KMS-11 (cell line): ENCODE measurements at regions not wholly inside any gene's neighbourhood (a gene's known extent, or its start where the extent isn't known, plus 50 kb on each side); places are given as distances from the start of the nearest gene placed in this dataset.

Source experiments
- H2AFZ ChIP-seq: fragments of 200-600 bp; sonication (generic); 2 replicates; pipeline ENCODE4 v1.6.1; 2016; ENCODE audit warnings: antibody characterized with exemption, mixed run types, low read depth
- H3K27ac ChIP-seq: fragments of 200-600 bp; sonication (generic); 2 replicates; pipeline ENCODE4 v1.6.1; 2016; ENCODE audit warnings: mild to moderate bottlenecking, mixed run types
- H3K27me3 ChIP-seq: fragments of 200-600 bp; sonication (generic); 2 replicates; pipeline ENCODE4 v1.6.1; 2017; ENCODE audit warnings: mild to moderate bottlenecking, low read depth, mixed run types, moderate library complexity; ENCODE audit not compliant: insufficient read depth
- H3K36me3 ChIP-seq: fragments of 200-600 bp; sonication (generic); 2 replicates; pipeline ENCODE4 v1.6.1; 2017; ENCODE audit warnings: mild to moderate bottlenecking, mixed run types; ENCODE audit not compliant: insufficient read depth
- H3K4me1 ChIP-seq: fragments of 200-600 bp; sonication (generic); 2 replicates; pipeline ENCODE4 v1.6.1; 2016; ENCODE audit warnings: mild to moderate bottlenecking, low read depth, mixed run types; ENCODE audit not compliant: poor library complexity, severe bottlenecking
- H3K4me2 ChIP-seq: fragments of 200-600 bp; sonication (generic); 2 replicates; pipeline ENCODE4 v1.7.0; 2016; ENCODE audit warnings: mild to moderate bottlenecking, mixed run types
- H3K4me3 ChIP-seq: fragments of 200-600 bp; sonication (generic); IDR thresholded peaks from 2 replicates; pipeline ENCODE4 v1.6.1; 2017; ENCODE audit warnings: low read depth, low read length, mixed read lengths; ENCODE audit not compliant: insufficient read depth
- H3K79me2 ChIP-seq: fragments of 200-600 bp; sonication (generic); 2 replicates; pipeline ENCODE4 v1.6.1; 2016; ENCODE audit warnings: low read depth, mixed run types; ENCODE audit not compliant: insufficient read depth
- H3K9ac ChIP-seq: fragments of 200-600 bp; sonication (generic); 2 replicates; pipeline ENCODE4 v1.6.1; 2016; ENCODE audit warnings: mild to moderate bottlenecking, mixed run types
- H4K20me1 ChIP-seq: fragments of 200-600 bp; sonication (generic); 2 replicates; pipeline ENCODE4 v1.6.1; 2016; ENCODE audit warnings: mild to moderate bottlenecking, mixed run types; ENCODE audit not compliant: insufficient read depth
- CTCF ChIP-seq: fragments of 200-600 bp; sonication (generic); conservative IDR thresholded peaks from 2 replicates; pipeline ENCODE4 v1.6.1; 2017; ENCODE audit warnings: low read depth, mild to moderate bottlenecking, antibody characterized with exemption, low read length, moderate library complexity, mixed read lengths

GRCh38 chr12:115504306-115505290 is 772.9 kb downstream of the MED13L start:
- Histone ChIP-seq H3K27me3 (no peaks in the 10 kb centered on the region), H3K79me2 (no peaks in the 10 kb centered on the region), H3K36me3 (no peaks in the 10 kb centered on the region), H4K20me1 (no peaks in the 10 kb centered on the region), H2AFZ (no peak overlapping the region), H3K4me3 (no peak overlapping the region), H3K4me1 (peaks cover 8% of the 10 kb centered on the region), H3K27ac (no peak overlapping the region), H3K4me2 (no peak overlapping the region), H3K9ac (no peak overlapping the region)
- TF ChIP-seq CTCF = no peak

GRCh38 chr12:115500872-115501271 is 776.6 kb downstream of the MED13L start:
- no peaks in the 10 kb centered on the region for H3K79me2 ChIP-seq
- no peaks in the 10 kb centered on the region for H3K36me3 ChIP-seq
- no peaks in the 10 kb centered on the region for H3K27me3 ChIP-seq
- no peak overlapping the region for H3K27ac ChIP-seq
- no peak overlapping the region for H2AFZ ChIP-seq
- H3K4me3 ChIP-seq = no peak overlapping the region
- H4K20me1 ChIP-seq = no peaks in the 10 kb centered on the region
- H3K4me1 ChIP-seq = peaks cover 8% of the 10 kb centered on the region
- H3K4me2 ChIP-seq = no peak overlapping the region
- no peak for TF ChIP-seq CTCF
- no peak overlapping the region for H3K9ac ChIP-seq

GRCh38 chr12:115495300-115495699 is 782.2 kb downstream of the MED13L start:
- H4K20me1 ChIP-seq = no peaks in the 10 kb centered on the region
- H3K4me2 ChIP-seq = no peak overlapping the region
- H3K4me3 ChIP-seq = no peak overlapping the region
- no peak overlapping the region for H3K27ac ChIP-seq
- no peaks in the 10 kb centered on the region for H3K27me3 ChIP-seq
- no peak for TF ChIP-seq CTCF
- H2AFZ ChIP-seq = no peak overlapping the region
- no peaks in the 10 kb centered on the region for H3K36me3 ChIP-seq
- H3K9ac ChIP-seq = no peak overlapping the region
- no peaks in the 10 kb centered on the region for H3K4me1 ChIP-seq
- no peaks in the 10 kb centered on the region for H3K79me2 ChIP-seq

GRCh38 chr12:115492553-115492952 is 784.9 kb downstream of the MED13L start:
- Histone ChIP-seq H3K9ac (no peak overlapping the region), H3K4me2 (no peak overlapping the region), H3K79me2 (no peaks in the 10 kb centered on the region), H3K27ac (no peak overlapping the region), H3K4me1 (no peaks in the 10 kb centered on the region), H3K27me3 (no peaks in the 10 kb centered on the region), H4K20me1 (no peaks in the 10 kb centered on the region), H3K36me3 (no peaks in the 10 kb centered on the region), H3K4me3 (no peak overlapping the region), H2AFZ (no peak overlapping the region)
- no peak for TF ChIP-seq CTCF
